MM.1S (cell line): ENCODE measurements at regions not wholly inside any gene's neighbourhood (a gene's known extent, or its start where the extent isn't known, plus 50 kb on each side); places are given as distances from the start of the nearest gene placed in this dataset.

Experiments used
- CTCF ChIP-seq: fragments of 300-600 bp; sonication (generic); IDR thresholded peaks from 2 replicates; pipeline ENCODE4 v1.5.1; 2016; ENCODE audit warnings: antibody characterized with exemption, low read length, mixed read lengths
- EZH2 ChIP-seq: fragments of 300-600 bp; sonication (generic); optimal IDR thresholded peaks from 2 replicates; pipeline ENCODE3; 2017; ENCODE audit warnings: low read depth, mild to moderate bottlenecking, antibody characterized with exemption, low read length, mixed read lengths
- EZH2phosphoT487 ChIP-seq: fragments of 300-600 bp; sonication (generic); IDR thresholded peaks from 2 replicates; pipeline ENCODE4 v1.6.1; 2018; ENCODE audit warnings: antibody characterized with exemption, low read length

GRCh38 chr9:134996591-134997530, 79.1 kb upstream of the FCN1 start:
- TF ChIP-seq CTCF = no peak
- TF ChIP-seq EZH2 = no peak
- TF ChIP-seq EZH2phosphoT487 = no peak
